SK-N-SH treated with all-trans-retinoic acid at 6 μM for 48 hours (cell line): ENCODE measurements at regions not wholly inside any gene's neighbourhood (a gene's known extent, or its start where the extent isn't known, plus 50 kb on each side); places are given as distances from the start of the nearest gene placed in this dataset.

ENCODE experiments used
- ATAC-seq: fragments of 200-7000 bp; cut with Tn5 transposase; 3 replicates; pipeline ENCODE4 v1.9.1; 2020; ENCODE audit warnings: mild to moderate bottlenecking, moderate library complexity
- ARNTL ChIP-seq: fragments of 450-650 bp; formaldehyde crosslinking; IDR thresholded peaks from 2 replicates; pipeline ENCODE4 v1.5.0; 2020; ENCODE audit warnings: low read depth, mild to moderate bottlenecking, moderate library complexity, borderline replicate concordance
- BACH2 ChIP-seq: fragments of 250-450 bp; sonication (Bioruptor Pico); IDR thresholded peaks from 2 replicates; pipeline ENCODE4 v1.9.0; 2021; ENCODE audit warnings: mild to moderate bottlenecking, borderline replicate concordance
- CSDC2 ChIP-seq: fragments of 250-450 bp; sonication (Bioruptor Pico); IDR thresholded peaks from 2 replicates; pipeline ENCODE4 v1.5.0; 2020; ENCODE audit warnings: mild to moderate bottlenecking, moderate library complexity
- CSRNP3 ChIP-seq: fragments of 250-450 bp; sonication (Bioruptor Pico); IDR thresholded peaks from 2 replicates; pipeline ENCODE4 v1.5.1; 2021; ENCODE audit warnings: mild to moderate bottlenecking, moderate library complexity
- ESRRG ChIP-seq: fragments of 250-450 bp; sonication (Bioruptor Pico); IDR thresholded peaks from 2 replicates; pipeline ENCODE4 v1.6.1; 2021; ENCODE audit warnings: mild to moderate bottlenecking
- GLIS3 ChIP-seq: fragments of 250-450 bp; sonication (Bioruptor Pico); IDR thresholded peaks from 2 replicates; pipeline ENCODE4 v1.5.0; 2020; ENCODE audit warnings: mild to moderate bottlenecking, moderate library complexity
- ISL1 ChIP-seq: fragments of 250-450 bp; sonication (Bioruptor Pico); IDR thresholded peaks from 2 replicates; pipeline ENCODE4 v2.1.2; 2022; ENCODE audit warnings: mild to moderate bottlenecking, moderate library complexity
- OSR1 ChIP-seq: fragments of 250-450 bp; sonication (Bioruptor Pico); IDR thresholded peaks from 2 replicates; pipeline ENCODE4 v1.8.0; 2022; ENCODE audit warnings: moderate library complexity, mild to moderate bottlenecking, inconsistent platforms
- PATZ1 ChIP-seq: fragments of 250-450 bp; sonication (Bioruptor Pico); IDR thresholded peaks from 2 replicates; pipeline ENCODE4 v1.8.0; 2020; ENCODE audit warnings: mild to moderate bottlenecking, moderate library complexity, borderline replicate concordance
- POU6F1 ChIP-seq: fragments of 250-450 bp; sonication (Bioruptor Pico); IDR thresholded peaks from 2 replicates; pipeline ENCODE4 v1.8.0; 2021; ENCODE audit warnings: low read depth, mild to moderate bottlenecking, moderate library complexity, borderline replicate concordance
- PPARA ChIP-seq: fragments of 250-450 bp; sonication (Bioruptor Pico); IDR thresholded peaks from 2 replicates; pipeline ENCODE4 v1.5.0; 2020; ENCODE audit warnings: mild to moderate bottlenecking, borderline replicate concordance
- RARB ChIP-seq: fragments of 250-450 bp; sonication (Bioruptor Pico); IDR thresholded peaks from 2 replicates; pipeline ENCODE4 v1.8.0; 2021; ENCODE audit warnings: mild to moderate bottlenecking, moderate library complexity
- SNAI2 ChIP-seq: fragments of 250-450 bp; sonication (Bioruptor Pico); IDR thresholded peaks from 2 replicates; pipeline ENCODE4 v1.5.0; 2020; ENCODE audit warnings: mild to moderate bottlenecking, moderate library complexity
- TCF4 ChIP-seq: fragments of 250-450 bp; sonication (Bioruptor Pico); IDR thresholded peaks from 2 replicates; pipeline ENCODE4 v1.8.0; 2021; ENCODE audit warnings: mild to moderate bottlenecking, moderate library complexity, borderline replicate concordance
- TOX ChIP-seq: fragments of 250-450 bp; sonication (Bioruptor Pico); IDR thresholded peaks from 2 replicates; pipeline ENCODE4 v1.8.0; 2021; ENCODE audit warnings: mild to moderate bottlenecking, moderate library complexity, borderline replicate concordance
- TSHZ2 ChIP-seq: fragments of 250-450 bp; sonication (Bioruptor Pico); IDR thresholded peaks from 2 replicates; pipeline ENCODE4 v1.5.0; 2020; ENCODE audit warnings: mild to moderate bottlenecking, moderate library complexity
- ZC3H10 ChIP-seq: fragments of 250-450 bp; sonication (Bioruptor Pico); IDR thresholded peaks from 2 replicates; pipeline ENCODE4 v1.5.1; 2021; ENCODE audit warnings: mild to moderate bottlenecking, moderate library complexity
- ZFP3 ChIP-seq: fragments of 250-450 bp; sonication (Bioruptor Pico); IDR thresholded peaks from 2 replicates; pipeline ENCODE4 v1.5.0; 2020; ENCODE audit warnings: mild to moderate bottlenecking, moderate library complexity
- ZFP30 ChIP-seq: fragments of 450-650 bp; formaldehyde crosslinking; IDR thresholded peaks from 2 replicates; pipeline ENCODE4 v1.5.0; 2022; ENCODE audit warnings: mild to moderate bottlenecking, moderate library complexity
- ZNF565 ChIP-seq: fragments of 450-650 bp; formaldehyde crosslinking; conservative IDR thresholded peaks from 2 replicates; pipeline ENCODE4 v1.5.0; 2020; ENCODE audit warnings: low read depth, mild to moderate bottlenecking, moderate library complexity
- ZNF70 ChIP-seq: fragments of 450-650 bp; formaldehyde crosslinking; IDR thresholded peaks from 2 replicates; pipeline ENCODE4 v1.5.0; 2020; ENCODE audit warnings: mild to moderate bottlenecking, moderate library complexity
- ZNF8 ChIP-seq: fragments of 450-650 bp; formaldehyde crosslinking; IDR thresholded peaks from 2 replicates; pipeline ENCODE4 v1.5.0; 2020; ENCODE audit warnings: mild to moderate bottlenecking, moderate library complexity

GRCh38 chr9:22307013-22307711 is 139.5 kb upstream of the DMRTA1 start:
- ATAC-seq: peak; percentile 56; the same call in 1 of the 3 replicates
- TF ChIP-seq GLIS3 (no peak), ZNF70 (CRISPR knock-in tag) (no peak), SNAI2 (no peak), POU6F1 (CRISPR knock-in tag) (no peak), ISL1 (CRISPR knock-in tag) (no peak), PPARA (CRISPR knock-in tag) (no peak), ZFP3 (CRISPR knock-in tag) (no peak), ESRRG (no peak), RARB (CRISPR knock-in tag) (no peak), ZC3H10 (CRISPR knock-in tag) (no peak), CSDC2 (CRISPR knock-in tag) (no peak), TOX (CRISPR knock-in tag) (no peak), ZNF8 (CRISPR knock-in tag) (no peak), TSHZ2 (CRISPR knock-in tag) (no peak), BACH2 (CRISPR knock-in tag) (no peak)

- TF ChIP-seq TOX (CRISPR knock-in tag): no peak
- TF ChIP-seq SNAI2: no peak
- no peak for TF ChIP-seq ZNF565 (CRISPR knock-in tag)
- no peak for TF ChIP-seq CSRNP3 (CRISPR knock-in tag)
- no peak for TF ChIP-seq TCF4 (CRISPR knock-in tag)
- no peak for TF ChIP-seq ESRRG
- no peak for TF ChIP-seq GLIS3
- TF ChIP-seq ZFP3 (CRISPR knock-in tag): no peak
- TF ChIP-seq PATZ1 (CRISPR knock-in tag): no peak
- no peak for TF ChIP-seq ZFP30 (CRISPR knock-in tag)
- TF ChIP-seq ZC3H10 (CRISPR knock-in tag): no peak
- TF ChIP-seq CSDC2 (CRISPR knock-in tag): no peak
- TF ChIP-seq RARB (CRISPR knock-in tag): no peak
- no peak for TF ChIP-seq ARNTL (CRISPR knock-in tag)
- no peak for TF ChIP-seq OSR1 (CRISPR knock-in tag)
- no peak for ATAC-seq
These were observed 138.4 kb upstream of the DMRTA1 start for GRCh38 chr9:22308177-22308576.

GRCh38 chr9:22316645-22317044 is 130.0 kb upstream of the DMRTA1 start:
- no peak for ATAC-seq
- TF ChIP-seq TCF4 (CRISPR knock-in tag) (no peak), ZNF565 (CRISPR knock-in tag) (no peak), OSR1 (CRISPR knock-in tag) (no peak), POU6F1 (CRISPR knock-in tag) (no peak), BACH2 (CRISPR knock-in tag) (no peak), ZNF70 (CRISPR knock-in tag) (no peak), CSRNP3 (CRISPR knock-in tag) (no peak)
